D341Med (cell line): ENCODE measurements at regions not wholly inside any gene's neighbourhood (a gene's known extent, or its start where the extent isn't known, plus 50 kb on each side); places are given as distances from the start of the nearest gene placed in this dataset.
"Not testable (repeated sequence)": the region's sequence is repeated elsewhere in the genome, so short reads cannot be mapped to it uniquely, and the experiment has no call there.

ENCODE experiments used
- DNase-seq: peaks from one replicate; pipeline ENCODE4 v3.0.0; 2012; ENCODE audit warnings: low spot score

DNA sequence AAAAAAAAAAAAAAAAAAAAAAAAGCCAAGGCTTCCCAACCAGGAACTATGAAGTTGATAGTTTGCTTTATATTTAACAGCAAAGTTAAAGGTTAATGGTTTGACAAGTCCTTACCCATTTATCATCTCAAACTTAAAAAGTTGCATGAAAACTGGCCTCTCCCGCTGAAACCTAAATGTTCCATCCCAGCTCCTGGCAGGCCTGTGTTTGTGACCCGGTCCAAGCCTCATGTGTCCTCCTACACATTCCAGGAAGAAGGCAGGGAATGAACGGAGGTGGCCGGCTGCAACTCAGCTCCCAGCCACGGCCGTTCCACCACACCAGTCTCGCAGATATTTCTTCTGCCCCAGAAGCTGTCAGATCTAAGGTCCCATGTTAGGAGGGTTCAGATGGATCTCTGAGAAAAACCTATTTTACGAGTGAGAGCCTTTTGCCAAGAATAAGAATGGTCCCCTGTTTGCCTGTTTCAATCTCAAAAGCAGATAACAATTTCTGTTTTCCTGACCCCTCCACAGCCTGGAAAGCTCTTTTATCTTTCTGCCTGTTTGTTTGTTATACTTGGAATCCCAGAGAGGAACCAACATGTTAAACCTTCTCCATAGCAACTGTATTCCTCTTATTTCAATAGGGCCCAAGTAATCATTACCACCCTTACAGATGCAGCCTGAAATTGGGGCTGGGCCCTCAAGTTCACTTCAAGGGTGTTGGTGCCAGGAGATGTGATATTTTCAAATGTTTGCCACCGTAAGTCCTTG is 56.5 kb downstream of the KCTD12 start:
- no peak for DNase-seq

DNA sequence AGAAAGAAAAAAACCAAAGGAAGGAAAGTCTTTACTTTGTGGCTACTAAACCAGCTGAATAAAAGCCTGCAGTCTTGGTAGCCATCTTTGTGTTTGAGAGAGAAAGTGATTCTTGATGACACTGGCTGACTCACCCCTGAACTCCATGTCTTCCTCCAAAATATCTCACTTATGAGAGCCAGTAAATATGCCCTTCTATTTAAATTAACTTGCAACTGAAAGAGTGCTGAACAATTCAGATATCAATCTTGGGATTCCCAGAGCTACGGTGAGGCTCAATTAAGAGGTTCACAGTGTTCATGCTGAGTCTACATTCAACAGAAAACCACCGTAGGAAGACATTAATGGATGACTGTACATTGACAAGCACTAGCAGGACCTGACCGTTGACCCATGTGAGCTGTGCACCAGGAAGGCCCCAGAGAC is 57.9 kb downstream of the KCTD12 start:
- DNase-seq, result no peak

DNA sequence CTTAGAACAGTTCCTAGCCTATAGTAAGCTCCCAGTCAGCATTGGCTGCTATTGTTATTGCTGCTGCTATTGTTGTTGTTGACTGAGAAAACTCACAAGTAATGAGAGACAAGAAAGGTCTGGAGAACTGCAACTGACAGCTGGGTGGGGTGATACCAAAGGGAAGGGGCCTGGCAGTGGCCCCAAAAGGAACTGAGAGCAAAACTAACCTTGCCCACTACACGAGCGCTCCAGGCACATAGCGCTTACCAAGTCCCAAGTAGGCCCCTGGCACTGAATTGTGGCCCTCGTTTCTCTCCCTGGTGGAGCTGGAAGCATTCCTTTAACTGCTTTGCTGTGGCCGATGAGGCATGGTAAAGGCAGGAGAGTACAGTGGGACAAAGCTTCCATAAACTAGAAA is 59.7 kb downstream of the KCTD12 start:
- DNase-seq, result no peak

DNA sequence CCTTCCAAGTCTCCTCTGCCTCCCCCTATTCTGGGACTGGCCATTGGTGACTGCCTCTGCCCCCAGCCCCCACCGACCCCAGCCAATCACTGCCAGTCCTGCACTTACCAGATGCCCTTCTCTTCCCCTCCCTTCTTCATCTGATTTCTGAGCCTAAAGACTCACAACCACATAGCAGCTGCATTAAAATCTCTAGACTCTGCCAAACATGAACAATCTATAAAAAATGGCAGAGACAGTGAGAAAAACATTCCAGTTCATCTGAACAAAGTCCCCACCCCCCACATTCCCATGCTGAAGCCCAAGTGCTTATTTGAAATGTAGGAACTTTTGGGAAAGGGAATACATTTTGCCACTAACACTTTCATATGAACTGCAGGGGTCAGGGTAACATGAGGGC is 60.8 kb downstream of the KCTD12 start:
- no peak for DNase-seq

DNA sequence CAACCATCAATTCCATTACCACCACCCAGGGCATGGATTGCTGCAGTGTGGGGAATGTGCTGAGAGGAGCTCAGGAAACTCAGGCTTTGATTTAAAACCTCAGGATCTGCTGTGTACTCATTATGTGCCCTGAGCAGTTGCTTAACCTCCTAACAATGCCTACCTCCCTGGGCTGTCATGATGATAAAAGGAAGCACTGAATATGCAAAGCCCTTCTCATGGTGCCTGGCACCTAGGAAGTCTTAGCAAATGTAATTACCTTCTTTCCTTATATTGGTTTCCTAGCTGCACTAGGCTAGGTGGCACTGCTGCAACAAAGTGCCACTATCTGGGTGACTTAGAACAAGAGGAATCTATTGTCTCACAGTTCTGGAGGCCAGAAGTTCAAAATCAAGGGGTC is 62.2 kb downstream of the KCTD12 start:
- DNase-seq, result no peak

DNA sequence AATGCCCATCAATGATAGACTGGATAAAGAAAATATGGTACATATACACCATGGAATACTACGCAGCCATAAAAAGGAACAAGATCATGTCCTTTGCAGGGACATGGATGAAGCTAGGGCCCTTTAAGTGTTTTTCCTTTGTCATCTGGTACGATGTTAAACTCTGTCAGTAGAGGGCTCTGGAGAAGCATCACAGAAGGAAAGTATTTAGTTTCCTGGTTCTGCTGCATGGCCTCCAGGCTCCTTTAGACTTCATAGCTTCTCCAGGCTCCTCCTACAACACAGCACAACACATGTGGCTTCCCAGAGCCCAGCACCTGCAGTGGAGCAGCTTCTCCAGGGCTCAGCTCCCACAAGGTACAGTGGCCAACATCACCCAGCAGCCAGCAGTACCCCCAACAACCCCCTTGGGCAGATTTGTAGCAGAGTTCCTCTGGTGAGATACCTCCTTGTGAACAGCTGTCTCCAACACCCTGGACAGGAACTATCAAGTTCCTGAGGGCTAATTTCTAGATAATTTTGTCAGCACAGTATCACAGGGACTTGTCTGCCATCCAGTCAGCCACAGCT is 63.4 kb downstream of the KCTD12 start:
- DNase-seq, result no peak

DNA sequence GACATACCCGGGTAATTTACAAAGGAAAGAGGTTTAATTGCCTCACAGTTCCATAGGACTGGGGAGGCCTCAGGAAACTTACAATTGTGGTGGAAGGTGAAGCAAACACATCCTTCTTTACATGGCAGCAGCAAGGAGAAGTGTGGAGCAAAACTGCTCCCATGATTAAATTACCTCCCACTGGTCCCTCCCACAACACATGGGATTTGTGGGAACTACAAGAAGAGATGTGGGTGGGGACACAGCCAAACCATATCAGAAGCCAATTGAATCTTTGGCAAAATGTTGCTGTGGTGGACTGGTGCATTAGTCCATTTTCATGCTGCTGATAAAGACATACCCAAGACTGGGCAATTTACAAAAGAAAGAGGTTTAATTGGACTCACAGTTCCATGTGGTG is 65.0 kb downstream of the KCTD12 start:
- not testable (repeated sequence) for DNase-seq

DNA sequence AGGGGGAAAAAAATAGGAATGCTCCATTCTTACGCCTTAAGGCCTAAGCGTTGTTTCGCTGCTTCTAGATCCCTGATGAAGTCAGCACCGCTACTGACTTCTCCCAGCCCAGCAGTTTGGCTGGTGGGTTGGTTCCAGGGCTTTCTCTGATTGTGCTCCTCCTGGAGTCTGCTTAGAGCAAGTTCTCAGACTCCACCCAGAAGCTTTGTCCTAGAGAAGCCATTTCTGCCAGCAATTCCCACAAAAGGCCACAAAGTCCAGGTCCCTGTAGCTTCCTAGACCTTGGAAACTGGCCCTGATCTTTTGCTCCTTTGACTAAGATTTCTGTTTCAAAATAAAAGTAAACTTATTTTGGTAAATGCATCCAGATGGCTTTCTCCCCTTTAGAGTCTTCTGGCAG is 65.4 kb downstream of the KCTD12 start:
- DNase-seq, result no peak

DNA sequence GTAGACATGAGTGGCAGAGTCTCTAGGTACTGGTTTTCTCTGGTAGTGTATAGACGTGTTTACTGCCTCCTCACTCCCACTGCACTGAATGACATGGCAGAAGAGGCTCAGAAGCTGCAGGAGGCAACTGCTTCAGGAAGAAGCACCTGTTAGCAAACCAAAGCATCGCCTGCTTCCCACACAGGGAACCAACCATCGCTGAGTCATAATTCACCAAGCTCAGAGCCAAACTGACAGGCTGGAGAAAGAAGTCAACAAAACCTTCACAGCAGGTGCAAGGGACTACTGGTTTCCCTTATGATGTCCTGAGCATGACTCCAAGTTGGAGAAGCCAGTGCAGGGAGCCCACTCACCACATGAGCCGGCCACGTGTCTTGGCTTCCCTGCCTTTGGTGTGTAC is 69.8 kb downstream of the KCTD12 start:
- no peak for DNase-seq

DNA sequence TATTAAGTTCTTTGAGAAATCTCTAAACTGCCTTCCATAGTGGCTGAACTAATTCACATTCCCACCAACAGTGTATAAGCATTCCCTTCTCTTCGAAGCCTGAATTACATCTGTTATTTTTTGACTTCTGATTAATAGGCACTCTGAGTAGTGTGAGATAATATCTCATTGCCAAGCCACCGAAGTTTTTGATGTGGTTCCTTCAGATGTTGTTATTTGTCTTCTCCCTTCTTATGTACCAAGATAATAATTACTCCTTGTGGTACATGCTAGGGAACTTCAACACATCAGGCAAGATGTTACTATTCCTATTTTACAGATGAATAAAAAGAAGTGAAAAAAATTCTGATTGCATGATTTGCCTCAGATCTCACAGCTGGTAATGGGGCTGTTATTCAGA is 70.9 kb downstream of the KCTD12 start:
- DNase-seq, result no peak

DNA sequence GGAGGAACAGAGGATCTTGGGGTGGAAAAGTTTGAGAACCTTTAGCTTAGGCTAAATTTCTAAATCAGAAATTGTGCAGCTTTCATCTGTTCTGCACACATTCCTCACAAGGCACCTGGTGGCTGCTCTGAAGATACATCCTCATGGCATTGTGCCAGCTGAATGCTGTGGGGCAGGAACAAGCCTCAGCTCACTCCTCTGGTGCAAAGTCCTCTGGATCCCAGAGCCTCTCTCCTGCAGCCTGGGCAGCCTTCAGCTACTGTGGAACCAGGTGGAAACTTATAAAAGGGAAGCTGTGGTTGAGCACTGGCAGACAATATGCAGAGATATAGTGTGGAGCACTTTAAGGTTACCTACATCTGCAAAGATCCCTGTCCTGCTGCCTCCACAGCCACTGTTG is 72.3 kb downstream of the KCTD12 start:
- DNase-seq, result no peak

DNA sequence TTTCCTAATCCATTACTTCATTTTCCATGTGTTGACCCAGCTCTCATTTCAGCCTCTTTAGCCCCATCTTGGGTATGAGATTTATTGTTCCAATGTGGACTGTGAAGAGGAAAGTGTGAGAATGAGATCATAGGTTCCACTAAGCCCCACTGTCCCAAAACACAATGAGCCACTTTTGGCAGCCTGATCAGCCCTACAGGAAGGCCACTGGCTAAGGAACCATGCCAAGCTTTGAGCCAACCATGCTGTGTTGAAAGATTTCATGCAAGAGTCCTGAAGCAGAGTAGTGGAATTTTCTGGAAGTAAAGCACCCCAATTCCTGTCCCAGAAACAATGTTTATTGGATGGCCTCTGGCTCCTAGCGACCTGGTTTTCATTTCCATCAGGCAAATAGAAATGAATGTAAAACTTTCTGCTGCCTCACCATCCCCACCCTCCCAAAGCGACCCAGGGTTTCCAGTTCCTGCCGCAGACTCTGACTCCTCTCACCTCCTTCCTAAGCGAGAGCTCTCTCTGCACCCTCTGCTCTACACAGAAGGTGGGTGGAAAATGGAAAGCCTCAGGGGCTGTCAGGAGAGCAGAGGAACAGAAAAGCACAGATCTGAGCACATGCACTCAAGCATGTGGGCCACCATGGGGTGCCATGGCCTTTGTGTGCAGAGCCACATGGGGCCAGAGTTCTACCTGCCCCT is 73.1 kb downstream of the KCTD12 start:
- no peak for DNase-seq

DNA sequence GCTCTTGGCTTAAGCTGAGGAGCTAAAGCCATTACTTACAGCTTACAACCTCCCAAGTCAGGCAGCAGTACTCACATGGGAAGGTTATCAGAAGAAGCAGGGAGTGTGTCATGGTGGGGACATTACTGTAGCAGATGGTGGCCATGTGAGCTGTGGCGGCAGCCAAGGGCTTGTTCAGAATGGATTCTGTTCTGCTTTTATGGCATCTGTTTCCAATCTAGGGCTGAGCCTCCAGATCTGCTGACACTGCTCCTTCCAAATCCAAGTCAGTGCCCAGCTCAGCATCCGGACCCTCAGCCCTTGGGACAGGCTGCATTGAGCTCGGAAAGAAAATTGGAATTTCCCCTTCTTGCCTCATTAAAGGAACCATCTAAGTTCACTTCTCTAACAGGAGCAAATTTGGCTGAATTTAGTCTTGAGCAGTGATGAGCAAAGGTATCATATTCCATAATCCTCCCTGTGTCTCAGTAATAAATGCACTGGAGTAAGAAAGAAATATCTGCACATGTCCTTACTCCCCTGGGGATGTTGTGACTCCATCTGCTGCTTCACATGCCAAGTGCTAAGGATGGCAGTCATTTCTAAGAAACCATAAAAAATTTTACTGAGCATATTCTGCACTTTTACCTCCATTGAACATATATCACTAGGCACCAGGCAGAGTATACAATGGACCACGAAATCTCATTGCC is 73.9 kb downstream of the KCTD12 start:
- peak; percentile 46 for DNase-seq

DNA sequence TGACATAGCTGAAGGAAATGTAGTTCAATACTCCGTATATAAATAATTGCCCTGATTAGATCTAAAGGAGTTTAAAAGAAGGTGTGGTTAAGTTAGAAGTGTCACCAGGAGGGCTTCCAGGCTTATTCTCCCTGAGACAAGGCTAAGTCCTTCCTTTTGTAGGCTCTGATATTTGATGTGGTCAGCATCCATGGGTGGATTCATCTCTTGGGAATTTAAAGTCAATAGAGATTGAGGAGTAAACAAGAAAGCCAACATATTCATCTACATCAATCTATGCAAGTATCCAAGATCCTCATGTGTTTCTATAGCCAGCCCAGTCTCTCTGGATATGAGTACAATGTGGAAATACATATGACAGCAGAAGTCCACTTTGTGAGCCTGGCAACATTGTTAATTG is 76.8 kb downstream of the KCTD12 start:
- no peak for DNase-seq

DNA sequence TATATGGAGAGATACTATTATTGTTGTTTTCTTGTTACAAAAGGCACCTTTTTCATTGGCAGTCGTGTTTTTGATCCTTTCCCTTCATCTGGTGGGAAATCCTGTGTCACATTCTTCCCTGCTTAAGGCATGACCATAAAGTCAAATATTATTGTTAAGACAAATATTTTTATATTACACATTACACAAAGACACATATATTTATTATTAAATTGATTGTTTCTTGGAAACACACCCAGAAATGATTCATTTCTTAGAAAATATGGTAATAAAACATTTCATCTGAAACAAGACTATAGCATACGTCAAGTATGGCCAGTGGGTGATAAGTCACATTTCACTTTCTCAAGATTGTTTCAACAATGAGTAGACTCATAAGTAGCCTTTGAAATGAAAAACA is 77.3 kb downstream of the KCTD12 start:
- no peak for DNase-seq

DNA sequence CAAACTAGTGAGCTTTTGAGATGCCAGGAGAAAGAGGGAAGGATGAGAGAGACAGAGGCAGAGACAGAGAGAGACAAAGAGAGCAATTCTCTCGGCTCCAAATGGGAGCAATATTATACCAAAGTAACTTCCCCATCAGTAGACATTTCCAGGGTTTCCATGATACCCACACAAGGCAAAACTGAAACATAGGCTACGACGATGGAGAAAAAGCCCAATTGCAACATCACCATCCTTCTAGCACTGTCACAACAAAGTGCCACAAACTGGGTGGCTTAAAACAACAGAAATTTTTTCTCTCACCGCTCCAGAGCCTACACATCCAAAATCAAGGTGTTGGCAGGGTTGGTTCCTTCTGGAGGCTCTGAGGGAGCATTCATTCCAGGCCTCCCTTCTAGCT is 81.4 kb downstream of the KCTD12 start:
- DNase-seq, result no peak

DNA sequence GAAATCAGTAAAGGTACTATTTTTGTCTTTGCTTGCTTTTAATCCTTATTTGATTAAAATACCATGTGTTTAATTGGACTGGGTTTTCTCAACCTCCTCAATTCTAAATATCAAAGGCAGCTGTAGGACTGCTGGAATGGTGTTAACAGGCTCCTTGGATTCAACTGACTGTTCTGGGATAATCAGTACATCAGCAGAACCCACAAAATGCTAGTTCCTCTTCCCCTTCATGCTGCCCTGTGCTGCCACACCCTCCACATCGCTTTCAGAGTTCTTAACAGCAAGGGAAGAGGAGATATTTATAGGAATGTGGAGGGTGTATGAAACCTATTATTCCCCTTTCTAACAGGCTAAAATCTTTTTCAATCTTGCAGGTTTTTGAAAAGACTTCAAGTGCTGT is 82.4 kb downstream of the KCTD12 start:
- no peak for DNase-seq

DNA sequence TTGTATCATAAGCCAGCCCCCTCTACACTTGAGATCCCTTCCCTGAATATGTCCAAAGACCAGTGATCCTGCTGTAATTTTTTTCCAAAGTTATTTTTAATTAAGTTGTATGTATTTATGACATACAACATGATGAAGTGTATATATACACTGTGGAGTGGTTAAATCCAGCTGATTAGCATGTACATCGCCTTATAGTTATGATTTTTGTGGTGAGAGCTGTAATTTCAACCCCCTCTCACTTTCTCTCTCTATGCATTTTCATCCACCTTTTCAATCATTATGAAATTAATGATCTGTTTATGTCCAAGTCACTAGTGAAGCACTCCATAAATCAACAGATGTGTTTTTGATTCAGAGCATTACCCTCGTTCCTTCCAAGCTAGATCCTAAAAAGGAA is 85.3 kb downstream of the KCTD12 start:
- DNase-seq, result no peak

DNA sequence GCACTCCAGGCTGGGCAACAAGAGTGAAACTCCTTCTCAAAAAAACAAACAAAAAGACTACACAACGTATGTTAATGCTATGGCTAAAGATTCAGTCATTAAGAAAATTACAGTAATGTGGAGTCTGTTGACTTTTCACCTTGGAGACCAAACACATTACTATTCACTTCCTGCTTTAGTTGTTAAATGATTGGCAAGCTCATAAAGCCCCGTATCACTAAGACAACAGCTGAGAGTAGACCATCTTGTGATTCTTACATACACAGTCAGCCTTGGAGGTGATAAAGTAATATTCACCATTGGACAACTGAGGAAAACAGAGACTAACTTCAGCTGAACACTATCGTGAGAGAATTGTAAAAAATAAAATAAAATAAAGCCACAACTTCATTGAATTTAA is 86.5 kb downstream of the KCTD12 start:
- DNase-seq, result no peak

DNA sequence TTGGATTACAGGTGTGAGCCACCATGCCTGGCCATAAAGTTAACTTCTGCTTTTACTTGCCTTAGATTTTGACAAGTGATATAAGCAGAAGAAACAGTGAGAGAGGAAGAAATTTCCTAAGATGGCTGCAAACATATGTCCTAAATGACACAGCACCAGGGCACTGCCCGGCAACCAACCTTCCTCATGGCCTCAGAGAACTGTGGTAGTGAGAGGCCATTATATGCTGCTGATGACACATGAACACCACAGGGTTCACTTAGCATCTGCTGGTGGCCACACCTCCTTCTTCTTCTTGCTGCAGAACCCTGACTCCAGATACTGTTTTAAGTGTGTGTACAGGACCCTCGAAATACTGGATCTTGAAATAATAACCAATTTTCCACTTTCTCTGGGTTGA is 88.2 kb downstream of the KCTD12 start:
- no peak for DNase-seq

DNA sequence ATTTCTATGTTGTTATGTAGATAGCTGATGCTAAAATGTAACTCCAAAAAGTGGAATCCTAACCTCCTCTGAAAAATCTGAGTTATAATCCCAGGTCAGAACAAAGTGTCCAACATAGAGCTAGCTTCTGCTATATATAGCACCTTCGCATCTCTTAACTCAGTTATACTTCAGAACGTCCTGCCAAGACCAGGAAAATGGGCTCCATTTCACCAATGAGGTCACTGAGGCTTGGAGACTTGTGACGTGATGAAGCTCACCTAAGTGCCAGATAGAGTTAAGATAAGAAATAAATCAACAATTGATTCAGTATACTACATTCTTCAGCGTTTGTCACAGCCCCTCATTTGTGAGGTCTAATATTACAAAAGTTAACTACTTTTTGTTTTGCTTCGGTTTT is 88.8 kb downstream of the KCTD12 start:
- DNase-seq, result no peak

DNA sequence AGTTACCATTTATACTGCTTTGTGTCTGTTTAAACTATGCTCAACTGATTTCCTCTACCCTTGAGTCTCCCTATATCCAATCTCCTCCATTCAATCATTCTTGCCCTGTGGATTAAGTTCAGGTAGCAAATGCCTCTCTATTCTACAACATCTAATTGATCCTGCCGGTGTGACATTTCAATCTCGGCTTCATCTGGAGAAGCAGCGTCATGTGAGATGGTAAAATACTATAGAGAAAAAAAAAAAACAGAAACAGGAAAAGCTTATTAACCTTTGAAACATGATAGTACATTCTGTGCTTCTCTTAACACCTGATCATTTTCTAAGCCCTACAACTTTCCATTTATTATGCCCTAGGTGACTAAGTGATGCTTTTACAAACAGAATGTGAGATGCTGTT is 89.4 kb downstream of the KCTD12 start:
- DNase-seq, result no peak
